ENCODE measurements at regions not wholly inside any gene's neighbourhood (a gene's known extent, or its start where the extent isn't known, plus 50 kb on each side); places are given as distances from the start of the nearest gene placed in this dataset.

GRCh38 chr15:29437888-29438702, 168.5 kb upstream of the NSMCE3 start:
- no peak overlapping the region for H3K4me3 ChIP-seq (ENCODE audit: low read length)

DNA sequence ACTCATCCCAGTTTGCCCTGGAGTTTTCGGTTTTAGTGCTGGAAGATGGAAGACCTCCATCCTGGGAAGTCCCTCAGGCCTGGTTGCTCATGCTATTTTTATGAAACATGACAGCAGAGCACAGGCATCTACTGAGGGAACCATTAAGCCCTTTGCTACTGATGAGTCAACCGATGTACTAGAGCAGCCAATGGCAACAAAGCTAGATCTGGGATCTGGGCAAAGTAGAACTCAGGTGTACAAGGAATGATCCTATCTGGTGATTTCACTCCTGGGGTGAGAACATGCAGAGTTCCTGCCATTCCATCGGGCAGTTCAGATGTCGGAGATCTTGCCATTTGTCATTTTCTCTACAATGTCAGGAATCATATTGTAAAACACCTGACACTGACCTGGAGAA, 166.2 kb upstream of the NSMCE3 start:
- no peak overlapping the region for H3K9ac ChIP-seq (ENCODE audit: low read length)
- no peaks in the 10 kb centered on the region for H3K4me1 ChIP-seq (ENCODE audit: control insufficient read depth, insufficient read depth, low read length)
- no peak overlapping the region for H3K27ac ChIP-seq (ENCODE audit: low read depth, low read length)
- H3K36me3 ChIP-seq (ENCODE audit: control insufficient read depth, insufficient read depth, low read length), result no peaks in the 10 kb centered on the region
- H3K4me3 ChIP-seq (ENCODE audit: low read length), result no peak overlapping the region
- no peaks in the 10 kb centered on the region for H3K27me3 ChIP-seq (ENCODE audit: control insufficient read depth, insufficient read depth, low read length)

More at GRCh38 chr15:29437888-29438702, 168.5 kb upstream of the NSMCE3 start:
- Histone ChIP-seq H3K9ac (ENCODE audit: low read length) (no peak overlapping the region), H3K27me3 (ENCODE audit: control insufficient read depth, insufficient read depth, low read length) (no peaks in the 10 kb centered on the region), H3K36me3 (ENCODE audit: control insufficient read depth, insufficient read depth, low read length) (no peaks in the 10 kb centered on the region), H3K27ac (ENCODE audit: low read depth, low read length) (no peak overlapping the region), H3K4me1 (ENCODE audit: control insufficient read depth, insufficient read depth, low read length) (no peaks in the 10 kb centered on the region)

- no peaks in the 10 kb centered on the region for H3K36me3 ChIP-seq (ENCODE audit: control insufficient read depth, insufficient read depth, low read length)
- no peak overlapping the region for H3K4me3 ChIP-seq (ENCODE audit: low read length)
- no peak overlapping the region for H3K27ac ChIP-seq (ENCODE audit: low read depth, low read length)
- H3K4me1 ChIP-seq (ENCODE audit: control insufficient read depth, insufficient read depth, low read length), result no peaks in the 10 kb centered on the region
- no peaks in the 10 kb centered on the region for H3K27me3 ChIP-seq (ENCODE audit: control insufficient read depth, insufficient read depth, low read length)
- no peak overlapping the region for H3K9ac ChIP-seq (ENCODE audit: low read length)
Measured at GRCh38 chr15:29434280-29434679, 164.7 kb upstream of the NSMCE3 start.

DNA sequence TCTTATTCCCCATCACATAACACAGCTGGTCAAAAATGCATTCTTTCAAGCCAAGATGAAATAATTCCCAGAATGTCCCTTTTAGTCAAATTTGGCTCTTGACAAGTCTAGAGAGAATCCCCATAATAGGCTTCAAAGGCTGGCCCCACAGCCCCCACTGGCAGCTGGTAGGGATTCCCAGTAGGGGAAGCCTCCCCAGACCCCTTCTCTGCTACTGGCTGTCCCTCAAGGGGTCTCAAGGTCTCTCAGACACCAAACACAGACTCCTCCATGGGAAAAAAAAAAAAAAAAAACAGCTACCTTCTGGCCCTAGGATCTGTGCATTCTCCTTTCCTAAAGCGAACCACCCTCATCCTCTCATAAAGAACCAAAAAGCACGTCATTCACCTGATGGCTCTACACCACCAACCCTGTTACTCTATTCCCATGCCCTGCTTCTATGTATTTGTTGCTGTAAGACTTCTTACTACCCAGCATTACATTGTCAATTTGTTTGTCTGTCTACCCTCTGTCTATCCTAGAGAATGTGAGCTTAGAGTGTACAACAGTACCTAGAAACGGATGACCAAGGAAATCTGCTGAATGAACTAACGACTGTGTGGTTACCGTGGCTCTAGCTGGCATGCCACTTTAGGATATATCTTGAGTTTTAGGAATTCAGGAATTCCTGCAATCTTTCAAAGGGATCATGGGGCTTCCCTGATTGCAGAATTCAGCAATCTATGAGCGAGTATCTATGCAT, 164.1 kb upstream of the NSMCE3 start:
- Histone ChIP-seq H3K27me3 (ENCODE audit: control insufficient read depth, insufficient read depth, low read length) (no peaks in the 10 kb centered on the region), H3K4me3 (ENCODE audit: low read length) (no peak overlapping the region), H3K4me1 (ENCODE audit: control insufficient read depth, insufficient read depth, low read length) (no peaks in the 10 kb centered on the region), H3K27ac (ENCODE audit: low read depth, low read length) (no peak overlapping the region), H3K36me3 (ENCODE audit: control insufficient read depth, insufficient read depth, low read length) (no peaks in the 10 kb centered on the region), H3K9ac (ENCODE audit: low read length) (no peak overlapping the region)

- Histone ChIP-seq H3K4me3 (ENCODE audit: low read length) (no peak overlapping the region), H3K9ac (ENCODE audit: low read length) (no peak overlapping the region), H3K4me1 (ENCODE audit: control insufficient read depth, insufficient read depth, low read length) (no peaks in the 10 kb centered on the region), H3K36me3 (ENCODE audit: control insufficient read depth, insufficient read depth, low read length) (no peaks in the 10 kb centered on the region), H3K27me3 (ENCODE audit: control insufficient read depth, insufficient read depth, low read length) (no peaks in the 10 kb centered on the region), H3K27ac (ENCODE audit: low read depth, low read length) (no peak overlapping the region)
Measured at GRCh38 chr15:29433050-29433318, 163.4 kb upstream of the NSMCE3 start.

DNA sequence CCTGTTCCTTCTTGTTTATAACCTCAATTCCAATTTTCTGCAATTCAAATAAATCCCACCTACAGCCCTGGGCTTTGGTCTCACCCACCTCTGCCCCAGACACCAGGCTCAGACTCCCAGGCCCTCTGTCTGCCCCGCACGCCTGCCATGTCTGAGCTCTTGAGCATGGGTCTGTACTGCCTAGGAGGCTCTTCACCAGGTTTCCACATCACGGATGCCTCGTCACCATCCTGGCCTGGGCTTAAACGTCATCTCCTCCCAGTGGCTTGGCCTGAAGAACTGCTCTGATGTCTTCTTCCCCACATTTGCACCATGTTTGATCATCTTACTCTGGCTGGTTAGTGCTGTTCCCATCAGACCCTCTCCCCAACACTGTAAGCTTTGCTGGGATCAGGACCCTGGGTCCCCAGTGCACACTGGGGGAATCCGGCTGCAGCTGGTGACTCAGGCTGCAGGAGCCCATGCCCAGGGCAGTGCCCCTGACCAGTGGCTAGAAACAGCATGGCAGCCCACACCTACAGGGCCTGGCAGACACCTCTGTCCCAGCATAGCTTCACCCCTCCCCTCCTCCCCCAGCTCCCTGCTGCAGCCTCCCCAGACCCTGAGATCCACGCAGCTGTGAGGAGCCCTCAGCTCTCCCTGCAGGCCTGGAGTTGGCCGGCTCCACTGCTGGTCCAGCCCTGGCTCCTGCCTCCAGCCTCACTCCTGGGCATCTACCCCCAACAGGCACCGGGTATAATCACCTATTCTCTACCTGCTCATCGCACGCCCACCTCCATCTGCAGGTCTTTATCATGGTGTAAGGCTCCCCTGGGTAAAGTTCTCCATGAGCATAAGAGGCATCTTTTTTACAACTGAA, 162.8 kb upstream of the NSMCE3 start:
- no peaks in the 10 kb centered on the region for H3K4me1 ChIP-seq (ENCODE audit: control insufficient read depth, insufficient read depth, low read length)
- H3K4me3 ChIP-seq (ENCODE audit: low read length), result no peak overlapping the region
- H3K27ac ChIP-seq (ENCODE audit: low read depth, low read length), result no peak overlapping the region
- H3K27me3 ChIP-seq (ENCODE audit: control insufficient read depth, insufficient read depth, low read length), result no peaks in the 10 kb centered on the region
- no peaks in the 10 kb centered on the region for H3K36me3 ChIP-seq (ENCODE audit: control insufficient read depth, insufficient read depth, low read length)
- H3K9ac ChIP-seq (ENCODE audit: low read length), result no peak overlapping the region

DNA sequence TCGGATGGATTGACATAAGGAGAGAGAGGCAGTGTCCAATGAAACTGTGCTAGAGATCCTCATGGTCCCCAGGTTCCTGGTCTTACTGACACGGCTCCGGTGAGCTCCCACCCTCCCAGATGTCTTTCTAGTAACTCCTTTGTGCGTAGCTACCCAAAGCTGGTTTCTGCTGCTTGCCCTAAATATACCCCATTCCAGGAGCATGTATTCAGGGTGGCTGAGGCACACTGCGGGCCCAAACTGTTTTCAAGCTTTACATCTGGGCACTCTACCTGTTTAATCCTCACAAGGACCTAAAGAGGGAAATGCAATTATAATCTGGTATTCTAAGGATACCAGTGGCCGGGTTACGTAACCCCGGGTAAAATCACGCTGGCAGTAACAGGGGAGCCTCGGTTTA, 161.2 kb upstream of the NSMCE3 start:
- Histone ChIP-seq H3K4me3 (ENCODE audit: low read length) (no peak overlapping the region), H3K27me3 (ENCODE audit: control insufficient read depth, insufficient read depth, low read length) (no peaks in the 10 kb centered on the region), H3K36me3 (ENCODE audit: control insufficient read depth, insufficient read depth, low read length) (no peaks in the 10 kb centered on the region), H3K9ac (ENCODE audit: low read length) (no peak overlapping the region), H3K4me1 (ENCODE audit: control insufficient read depth, insufficient read depth, low read length) (no peaks in the 10 kb centered on the region), H3K27ac (ENCODE audit: low read depth, low read length) (no peak overlapping the region)

DNA sequence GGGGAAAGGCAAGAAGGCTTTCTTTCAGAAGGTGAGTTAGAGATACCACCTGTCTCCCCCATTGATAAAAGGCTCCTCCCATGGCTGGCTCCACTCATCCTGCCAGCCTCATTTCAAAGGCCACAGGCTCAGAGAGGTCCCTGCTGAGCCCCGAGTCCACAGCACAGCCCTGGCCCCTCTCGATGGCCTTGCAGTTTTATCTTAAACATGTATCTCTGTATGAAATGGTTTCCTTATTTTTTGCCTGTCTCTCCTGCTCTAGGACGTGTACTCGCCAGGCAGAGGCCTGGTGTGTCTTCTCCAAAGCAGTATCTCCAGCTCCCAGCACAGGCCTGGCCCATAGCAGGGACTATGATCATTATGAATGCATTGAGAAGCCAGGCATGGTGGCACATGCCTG, 160.5 kb upstream of the NSMCE3 start:
- H3K27me3 ChIP-seq (ENCODE audit: control insufficient read depth, insufficient read depth, low read length), result no peaks in the 10 kb centered on the region
- no peak overlapping the region for H3K4me3 ChIP-seq (ENCODE audit: low read length)
- no peaks in the 10 kb centered on the region for H3K4me1 ChIP-seq (ENCODE audit: control insufficient read depth, insufficient read depth, low read length)
- no peaks in the 10 kb centered on the region for H3K36me3 ChIP-seq (ENCODE audit: control insufficient read depth, insufficient read depth, low read length)
- no peak overlapping the region for H3K27ac ChIP-seq (ENCODE audit: low read depth, low read length)
- H3K9ac ChIP-seq (ENCODE audit: low read length), result no peak overlapping the region

DNA sequence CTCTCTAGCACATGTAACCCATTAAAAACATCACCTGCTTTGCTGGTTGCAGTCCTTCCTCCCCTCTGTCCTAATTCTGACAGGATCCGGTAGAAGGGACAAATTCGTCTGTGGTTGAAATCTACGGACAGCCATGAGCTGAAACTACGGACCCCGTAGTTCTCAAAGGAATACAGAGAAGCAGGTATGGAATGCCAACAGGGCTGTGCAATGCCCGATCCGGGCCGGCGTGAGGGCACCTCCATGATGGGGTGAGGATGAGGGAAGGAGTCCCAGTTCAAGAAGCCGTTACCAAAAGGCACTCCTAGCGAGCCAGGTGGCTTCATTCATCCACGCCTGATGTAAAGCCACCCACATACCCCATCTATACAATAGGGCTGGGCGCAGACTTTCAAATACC, 160.0 kb upstream of the NSMCE3 start:
- H3K4me3 ChIP-seq (ENCODE audit: low read length), result no peak overlapping the region
- no peaks in the 10 kb centered on the region for H3K4me1 ChIP-seq (ENCODE audit: control insufficient read depth, insufficient read depth, low read length)
- no peak overlapping the region for H3K27ac ChIP-seq (ENCODE audit: low read depth, low read length)

GRCh38 chr15:29428925-29429573, 159.4 kb upstream of the NSMCE3 start:
- H3K4me3 ChIP-seq (ENCODE audit: low read length), result no peak overlapping the region
- no peaks in the 10 kb centered on the region for H3K4me1 ChIP-seq (ENCODE audit: control insufficient read depth, insufficient read depth, low read length)
- H3K36me3 ChIP-seq (ENCODE audit: control insufficient read depth, insufficient read depth, low read length), result no peaks in the 10 kb centered on the region
- H3K27ac ChIP-seq (ENCODE audit: low read depth, low read length), result no peak overlapping the region
- no peaks in the 10 kb centered on the region for H3K27me3 ChIP-seq (ENCODE audit: control insufficient read depth, insufficient read depth, low read length)
- no peak overlapping the region for H3K9ac ChIP-seq (ENCODE audit: low read length)

More for the DNA sequence above, 160.0 kb upstream of the NSMCE3 start:
- Histone ChIP-seq H3K27me3 (ENCODE audit: control insufficient read depth, insufficient read depth, low read length) (no peaks in the 10 kb centered on the region), H3K36me3 (ENCODE audit: control insufficient read depth, insufficient read depth, low read length) (no peaks in the 10 kb centered on the region), H3K9ac (ENCODE audit: low read length) (no peak overlapping the region)

- H3K4me3 ChIP-seq (ENCODE audit: low read length), result no peak overlapping the region
- H3K9ac ChIP-seq (ENCODE audit: low read length), result no peak overlapping the region
- H3K27ac ChIP-seq (ENCODE audit: low read depth, low read length), result no peak overlapping the region
- H3K27me3 ChIP-seq (ENCODE audit: control insufficient read depth, insufficient read depth, low read length), result no peaks in the 10 kb centered on the region
- H3K36me3 ChIP-seq (ENCODE audit: control insufficient read depth, insufficient read depth, low read length), result no peaks in the 10 kb centered on the region
- no peaks in the 10 kb centered on the region for H3K4me1 ChIP-seq (ENCODE audit: control insufficient read depth, insufficient read depth, low read length)
Measured at GRCh38 chr15:29425864-29426263, 156.2 kb upstream of the NSMCE3 start.

GRCh38 chr15:29424118-29424517, 154.5 kb upstream of the NSMCE3 start:
- no peak overlapping the region for H3K27ac ChIP-seq (ENCODE audit: low read depth, low read length)
- no peak overlapping the region for H3K9ac ChIP-seq (ENCODE audit: low read length)
- no peaks in the 10 kb centered on the region for H3K36me3 ChIP-seq (ENCODE audit: control insufficient read depth, insufficient read depth, low read length)
- H3K4me1 ChIP-seq (ENCODE audit: control insufficient read depth, insufficient read depth, low read length), result no peaks in the 10 kb centered on the region
- no peak overlapping the region for H3K4me3 ChIP-seq (ENCODE audit: low read length)
- H3K27me3 ChIP-seq (ENCODE audit: control insufficient read depth, insufficient read depth, low read length), result no peaks in the 10 kb centered on the region

All from rectal smooth muscle tissue (tissue), 1 donor.